Endothelial cell of umbilical vein (primary cell): ENCODE measurements at regions not wholly inside any gene's neighbourhood (a gene's known extent, or its start where the extent isn't known, plus 50 kb on each side); places are given as distances from the start of the nearest gene placed in this dataset.

Experiments used
- BruUV-seq: library from RNA; stranded (reverse); fragments of 400-500 nt; replicated peaks from 2 replicates; lab custom pipeline; 2021; lab: Mats Ljungman, UMichigan
- CTCF ChIA-PET: fragments of 300-600, 350-600 bp; sonication (Branson Sonifier 250); formaldehyde crosslinking; loops from one replicate; lab custom pipeline; 2021; ENCODE audit warnings: antibody characterized with exemption, inconsistent platforms; lab: Charles Lee
- POLR2A ChIA-PET: fragments of 300-600, 350-600 bp; sonication (Branson Sonifier 250); formaldehyde crosslinking; loops from one replicate; lab custom pipeline; 2021; ENCODE audit warnings: antibody characterized with exemption, inconsistent platforms; lab: Charles Lee
- DNase-seq: peaks from one replicate; pipeline ENCODE4 v3.0.0-alpha.2; 2011; ENCODE audit warnings: low read depth, low spot score
- FAIRE-seq: peaks from 2 replicates; lab custom pipeline; 2011; peaks lifted over from hg19 to GRCh38; lab: Jason Lieb, UNC
- H2AFZ ChIP-seq: 2 replicates; pipeline ENCODE4 v1.6.0; 2012; ENCODE audit warnings: low read depth, low read length, control low read depth, inconsistent platforms
- H3K27ac ChIP-seq: 2 replicates; pipeline ENCODE4 v1.5.1; 2011; ENCODE audit warnings: low read depth, mild to moderate bottlenecking, control low read depth, low read length, moderate library complexity; ENCODE audit not compliant: insufficient read depth
- H3K27me3 ChIP-seq, 2 experiments: 2 replicates each; pipeline versions ENCODE4 v1.6.0 to v1.6.1; 2011; ENCODE audit warnings: low read length in 2 of 2, mixed read lengths in 1 of 2; ENCODE audit not compliant: control insufficient read depth in 2 of 2, insufficient read depth in 2 of 2
- H3K36me3 ChIP-seq, 2 experiments: 2 replicates in 1 of 2; 3 replicates in 1 of 2; pipeline ENCODE4 v1.5.1; 2011; ENCODE audit warnings: low read length in 2 of 2, mild to moderate bottlenecking in 1 of 2, moderate library complexity in 1 of 2; ENCODE audit not compliant: control insufficient read depth in 2 of 2, insufficient read depth in 2 of 2; ENCODE audit errors: extremely low read depth in 1 of 2
- H3K4me1 ChIP-seq: 3 replicates; pipeline ENCODE4 v1.5.1; 2011; ENCODE audit warnings: mild to moderate bottlenecking, low read length; ENCODE audit not compliant: control insufficient read depth, insufficient read depth; ENCODE audit errors: extremely low read depth
- H3K4me2 ChIP-seq: 2 replicates; pipeline ENCODE4 v1.6.1; 2011; ENCODE audit warnings: low read length, control low read depth, mixed read lengths; ENCODE audit not compliant: insufficient read depth
- H3K4me3 ChIP-seq, 3 experiments: fragments of 200-600 bp in 1 of 3; sonication (generic), shearing (Covaris generic) in 1 of 3; replicated peaks in 1 of 3; 2 replicates each; pipeline ENCODE4 v1.5.1; 2011 to 2016; ENCODE audit warnings: control low read depth in 3 of 3, low read length in 3 of 3, mild to moderate bottlenecking in 2 of 3, inconsistent platforms in 1 of 3, low read depth in 1 of 3, moderate library complexity in 1 of 3; ENCODE audit not compliant: insufficient read depth in 1 of 3
- H3K79me2 ChIP-seq: 2 replicates; pipeline ENCODE4 v1.6.0; 2012; ENCODE audit warnings: low read length, inconsistent platforms; ENCODE audit not compliant: control insufficient read depth, insufficient read depth
- H3K9ac ChIP-seq: replicated peaks from 2 replicates; pipeline ENCODE3; 2011; ENCODE audit warnings: low read length, control low read depth; ENCODE audit not compliant: insufficient read depth; ENCODE audit errors: extremely low read depth
- H3K9me1 ChIP-seq: replicated peaks from 3 replicates; pipeline ENCODE4 v1.6.0; 2011; ENCODE audit warnings: mild to moderate bottlenecking, low read length; ENCODE audit not compliant: control insufficient read depth, insufficient read depth; ENCODE audit errors: extremely low read depth
- H3K9me3 ChIP-seq: replicated peaks from 2 replicates; pipeline ENCODE4 v1.5.1; 2012; ENCODE audit warnings: low read length, inconsistent platforms; ENCODE audit not compliant: control insufficient read depth, insufficient read depth
- H4K20me1 ChIP-seq: replicated peaks from 2 replicates; pipeline ENCODE3; 2011; ENCODE audit warnings: mild to moderate bottlenecking, low read length; ENCODE audit not compliant: control insufficient read depth, insufficient read depth; ENCODE audit errors: extremely low read depth
- CTCF ChIP-seq, 2 donors: IDR thresholded peaks; 1 replicate in 1 of 2; 2 replicates in 1 of 2; pipeline ENCODE4 v1.5.1; 2011; ENCODE audit warnings: low read length in 2 of 2, mild to moderate bottlenecking in 2 of 2, moderate library complexity in 2 of 2, control low read depth in 1 of 2, inconsistent platforms in 1 of 2, low read depth in 1 of 2; ENCODE audit not compliant: insufficient read depth in 1 of 2; ENCODE audit errors: extremely low read depth in 1 of 2
- EZH2 ChIP-seq: IDR thresholded peaks from 2 replicates; pipeline ENCODE4 v1.6.1; 2012; ENCODE audit warnings: borderline replicate concordance, low read depth, mild to moderate bottlenecking, moderate library complexity, low read length, inconsistent platforms; ENCODE audit not compliant: severe bottlenecking
- FOS ChIP-seq: IDR thresholded peaks from 2 replicates; pipeline ENCODE4 v1.6.1; 2011; ENCODE audit warnings: mild to moderate bottlenecking, low read length, moderate library complexity, borderline replicate concordance; ENCODE audit not compliant: insufficient read depth
- GATA2 ChIP-seq: IDR thresholded peaks from 2 replicates; pipeline ENCODE4 v1.7.0; 2011; ENCODE audit warnings: low read depth, mild to moderate bottlenecking, moderate library complexity, mixed read lengths, low read length; ENCODE audit not compliant: insufficient read length, insufficient read depth
- JUN ChIP-seq: IDR thresholded peaks from 2 replicates; pipeline ENCODE4 v1.6.1; 2011; ENCODE audit warnings: borderline replicate concordance, low read depth; ENCODE audit not compliant: insufficient read length, insufficient read depth
- MAX ChIP-seq: IDR thresholded peaks from 2 replicates; pipeline ENCODE4 v1.6.1; 2011; ENCODE audit not compliant: insufficient read depth, insufficient read length
- MYC ChIP-seq: IDR thresholded peaks from one replicate; pipeline ENCODE4 v1.6.1; 2011; ENCODE audit warnings: mild to moderate bottlenecking, low read depth, low read length
- POLR2A ChIP-seq: IDR thresholded peaks from 2 replicates; pipeline ENCODE4 v1.6.1; 2012; ENCODE audit warnings: low read depth, mild to moderate bottlenecking, control low read depth, low read length
- POLR2AphosphoS5 ChIP-seq: IDR thresholded peaks from 2 replicates; pipeline ENCODE4 v1.6.1; 2012; ENCODE audit warnings: low read depth, mild to moderate bottlenecking, control low read depth, low read length, moderate library complexity; ENCODE audit not compliant: insufficient read depth
- dilution Hi-C: fragments of 300-500 bp; cut with MboI; formaldehyde crosslinking; loops from one replicate; pipeline ENCODE4 v1.15.0; 2019; ENCODE audit warnings: low sequenced_read_pairs; ENCODE audit not compliant: extremely low pct_ligation_motif_present
- intact Hi-C: fragments of 100-400 bp; cut with micrococcal nuclease; formaldehyde crosslinking; loops from one replicate; pipeline ENCODE4 v1.10.0; 2022

GRCh38 chr2:176415174-176415895, 146.1 kb downstream of the MTX2 start:
- Histone ChIP-seq H3K79me2 (no peaks in the 10 kb centered on the region), H3K4me3 (no peak overlapping the region), H4K20me1 (no peaks in the 10 kb centered on the region), H3K4me1 (peaks cover 42% of the 10 kb centered on the region), H3K27ac (peak overlapping the region; percentile 87), H3K27me3 (no peaks in the 10 kb centered on the region), H3K9ac (peak overlapping the region; percentile 6), H2AFZ (peak overlapping the region; percentile 69), H3K9me3 (no peaks in the 10 kb centered on the region), H3K4me2 (peak overlapping the region; percentile 42), H3K36me3 (no peaks in the 10 kb centered on the region), H3K9me1 (no peaks in the 10 kb centered on the region)
- intact Hi-C loops (no loop called here), dilution Hi-C loops (no loop called here)
- DNase-seq (no peak), FAIRE-seq (peak; percentile 4)
- ChIA-PET POLR2A (no interaction called here), CTCF (interaction anchor here (0.9 to 2.6 kb wide), 6 partner anchors 17 to 276 kb away, joined by 3 to 14 read pairs (median 4); no protein-coding TSS in a partner anchor)
- TSS peak; percentile 58 for BruUV-seq
- TF ChIP-seq GATA2: no peak
- no peak for TF ChIP-seq MAX
- no peak for TF ChIP-seq EZH2
- no peak for TF ChIP-seq JUN
- no peak for TF ChIP-seq POLR2A
- no peak for TF ChIP-seq CTCF (IDR thresholded peaks at IDR 0.05; ENCODE audit: extremely low read depth in 1 of 2, insufficient read depth in 1 of 2, low read depth in 1 of 2, low read length in 2 of 2)
- TF ChIP-seq POLR2AphosphoS5: no peak
- TF ChIP-seq MYC: no peak
- no peak for TF ChIP-seq FOS
